ENCODE measurements at regions not wholly inside any gene's neighbourhood (a gene's known extent, or its start where the extent isn't known, plus 50 kb on each side); places are given as distances from the start of the nearest gene placed in this dataset.

GRCh38 chr10:62473241-62473640, 99.1 kb downstream of the ZNF365 start:
- H3K9me2 ChIP-seq (ENCODE audit: low read depth, low read length): no peaks in the 10 kb centered on the region

GRCh38 chr10:62475551-62475950, 101.4 kb downstream of the ZNF365 start:
- Histone ChIP-seq H3K27ac (ENCODE audit: low read depth, low read length, poor library complexity, severe bottlenecking) (no peak overlapping the region), H2AFZ (ENCODE audit: low read length) (no peak overlapping the region), H3K9ac (ENCODE audit: low read length) (no peak overlapping the region), H4K20me1 (ENCODE audit: insufficient read depth, low read length) (no peaks in the 10 kb centered on the region), H3K27me3 (ENCODE audit: insufficient read depth, low read length) (no peaks in the 10 kb centered on the region), H3K9me2 (ENCODE audit: low read depth, low read length) (no peaks in the 10 kb centered on the region), H3K4me3 (ENCODE audit: low read depth, low read length, poor library complexity, severe bottlenecking) (no peak overlapping the region), H3F3A (ENCODE audit: insufficient read depth, low read length) (no peaks in the 10 kb centered on the region), H3K36me3 (ENCODE audit: insufficient read depth, low read length) (no peaks in the 10 kb centered on the region), H3K79me2 (ENCODE audit: insufficient read depth, low read length) (no peaks in the 10 kb centered on the region), H3K4me2 (ENCODE audit: low read length) (no peak overlapping the region), H3K4me1 (ENCODE audit: insufficient read depth, low read length, severe bottlenecking) (no peaks in the 10 kb centered on the region), H3K9me3 (ENCODE audit: low read length) (no peaks in the 10 kb centered on the region)
- TF ChIP-seq EZH2 (IDR thresholded peaks at IDR 0.05; ENCODE audit: borderline replicate concordance, low read length) (no peak), CTCF (IDR thresholded peaks at IDR 0.05; ENCODE audit: low read length) (no peak)

More at GRCh38 chr10:62473241-62473640, 99.1 kb downstream of the ZNF365 start:
- H2AFZ ChIP-seq (ENCODE audit: low read length): no peak overlapping the region
- H3F3A ChIP-seq (ENCODE audit: insufficient read depth, low read length): no peaks in the 10 kb centered on the region
- H3K36me3 ChIP-seq (ENCODE audit: insufficient read depth, low read length): no peaks in the 10 kb centered on the region
- H3K4me3 ChIP-seq (ENCODE audit: low read depth, low read length, poor library complexity, severe bottlenecking): no peak overlapping the region
- H3K27me3 ChIP-seq (ENCODE audit: insufficient read depth, low read length): no peaks in the 10 kb centered on the region
- no peaks in the 10 kb centered on the region for H4K20me1 ChIP-seq (ENCODE audit: insufficient read depth, low read length)
- H3K79me2 ChIP-seq (ENCODE audit: insufficient read depth, low read length): no peaks in the 10 kb centered on the region
- no peak overlapping the region for H3K4me2 ChIP-seq (ENCODE audit: low read length)
- H3K4me1 ChIP-seq (ENCODE audit: insufficient read depth, low read length, severe bottlenecking): no peaks in the 10 kb centered on the region
- H3K27ac ChIP-seq (ENCODE audit: low read depth, low read length, poor library complexity, severe bottlenecking): no peak overlapping the region
- no peak overlapping the region for H3K9ac ChIP-seq (ENCODE audit: low read length)
- no peak for TF ChIP-seq EZH2 (IDR thresholded peaks at IDR 0.05; ENCODE audit: borderline replicate concordance, low read length)
- no peak for TF ChIP-seq CTCF (IDR thresholded peaks at IDR 0.05; ENCODE audit: low read length)
- H3K9me3 ChIP-seq (ENCODE audit: low read length): no peaks in the 10 kb centered on the region

- H3F3A ChIP-seq (ENCODE audit: insufficient read depth, low read length): no peaks in the 10 kb centered on the region
- TF ChIP-seq EZH2 (IDR thresholded peaks at IDR 0.05; ENCODE audit: borderline replicate concordance, low read length) (no peak), CTCF (IDR thresholded peaks at IDR 0.05; ENCODE audit: low read length) (no peak)
- H3K36me3 ChIP-seq (ENCODE audit: insufficient read depth, low read length): no peaks in the 10 kb centered on the region
- H3K9ac ChIP-seq (ENCODE audit: low read length): no peak overlapping the region
- H4K20me1 ChIP-seq (ENCODE audit: insufficient read depth, low read length): no peaks in the 10 kb centered on the region
- H3K27me3 ChIP-seq (ENCODE audit: insufficient read depth, low read length): no peaks in the 10 kb centered on the region
- no peaks in the 10 kb centered on the region for H3K4me1 ChIP-seq (ENCODE audit: insufficient read depth, low read length, severe bottlenecking)
- H3K9me3 ChIP-seq (ENCODE audit: low read length): no peaks in the 10 kb centered on the region
- H3K4me2 ChIP-seq (ENCODE audit: low read length): no peak overlapping the region
- H2AFZ ChIP-seq (ENCODE audit: low read length): no peak overlapping the region
- no peaks in the 10 kb centered on the region for H3K9me2 ChIP-seq (ENCODE audit: low read depth, low read length)
- no peaks in the 10 kb centered on the region for H3K79me2 ChIP-seq (ENCODE audit: insufficient read depth, low read length)
- no peak overlapping the region for H3K27ac ChIP-seq (ENCODE audit: low read depth, low read length, poor library complexity, severe bottlenecking)
- no peak overlapping the region for H3K4me3 ChIP-seq (ENCODE audit: low read depth, low read length, poor library complexity, severe bottlenecking)
Observed at GRCh38 chr10:62479523-62479922, 105.4 kb downstream of the ZNF365 start.

All from OCI-LY1 (cell line).